ENCODE measurements at regions not wholly inside any gene's neighbourhood (a gene's known extent, or its start where the extent isn't known, plus 50 kb on each side); places are given as distances from the start of the nearest gene placed in this dataset.

- Histone ChIP-seq H3K4me1 (ENCODE audit: low read depth) (no peaks in the 10 kb centered on the region), H3K36me3 (ENCODE audit: low read depth) (no peaks in the 10 kb centered on the region), H3K4me3 (no peak overlapping the region), H3K9me3 (peaks cover 44% of the 10 kb centered on the region)
- intact Hi-C loops (cut with DNase I, micrococcal nuclease) = no loop called here
- no peak for TF ChIP-seq CTCF (IDR thresholded peaks at IDR 0.05)
- DNase-seq (no peak), ATAC-seq (no peak)
These were observed 1983.0 kb downstream of the MRPL39 start for GRCh38 chr21:23624281-23624680.

GRCh38 chr21:23613014-23613413, 1994.3 kb downstream of the MRPL39 start:
- intact Hi-C loops (cut with DNase I, micrococcal nuclease) = no loop called here
- Histone ChIP-seq H3K4me3 (no peak overlapping the region), H3K4me1 (ENCODE audit: low read depth) (no peaks in the 10 kb centered on the region), H3K9me3 (peaks cover 60% of the 10 kb centered on the region), H3K36me3 (ENCODE audit: low read depth) (no peaks in the 10 kb centered on the region)
- TF ChIP-seq CTCF (IDR thresholded peaks at IDR 0.05) = no peak
- DNase-seq = no peak
- no peak for ATAC-seq

- H3K36me3 ChIP-seq (ENCODE audit: low read depth) = no peaks in the 10 kb centered on the region
- H3K4me1 ChIP-seq (ENCODE audit: low read depth) = no peaks in the 10 kb centered on the region
- DNase-seq (no peak), ATAC-seq (no peak)
- no peak overlapping the region for H3K4me3 ChIP-seq
- TF ChIP-seq CTCF (IDR thresholded peaks at IDR 0.05) = no peak
- intact Hi-C loops (cut with DNase I, micrococcal nuclease) = no loop called here
- peaks cover 61% of the 10 kb centered on the region for H3K9me3 ChIP-seq
These were observed 1995.1 kb downstream of the MRPL39 start for GRCh38 chr21:23612210-23612609.

GRCh38 chr21:23607782-23608431, 1999.4 kb downstream of the MRPL39 start:
- intact Hi-C loops (cut with DNase I, micrococcal nuclease) = no loop called here
- ATAC-seq (no peak), DNase-seq (no peak)
- H3K4me3 ChIP-seq = no peak overlapping the region
- no peaks in the 10 kb centered on the region for H3K4me1 ChIP-seq (ENCODE audit: low read depth)
- H3K9me3 ChIP-seq = peaks cover 87% of the 10 kb centered on the region
- H3K36me3 ChIP-seq (ENCODE audit: low read depth) = no peaks in the 10 kb centered on the region
- no peak for TF ChIP-seq CTCF (IDR thresholded peaks at IDR 0.05)

- ATAC-seq = no peak
- no peak for DNase-seq
- Histone ChIP-seq H3K4me1 (ENCODE audit: low read depth) (no peaks in the 10 kb centered on the region), H3K4me3 (no peak overlapping the region), H3K36me3 (ENCODE audit: low read depth) (no peaks in the 10 kb centered on the region), H3K9me3 (peaks cover 60% of the 10 kb centered on the region)
- TF ChIP-seq CTCF (IDR thresholded peaks at IDR 0.05) = no peak
- intact Hi-C loops (cut with DNase I, micrococcal nuclease) = no loop called here
These were observed 2005.7 kb downstream of the MRPL39 start for GRCh38 chr21:23601549-23601948.

- no peak for TF ChIP-seq CTCF (IDR thresholded peaks at IDR 0.05)
- intact Hi-C loops (cut with DNase I, micrococcal nuclease) = no loop called here
- no peaks in the 10 kb centered on the region for H3K36me3 ChIP-seq (ENCODE audit: low read depth)
- H3K9me3 ChIP-seq = peaks cover 56% of the 10 kb centered on the region
- no peak for ATAC-seq
- H3K4me1 ChIP-seq (ENCODE audit: low read depth) = no peaks in the 10 kb centered on the region
- H3K4me3 ChIP-seq = no peak overlapping the region
- no peak for DNase-seq
These were observed 2013.7 kb downstream of the MRPL39 start for GRCh38 chr21:23593582-23593981.

All from mucosa of descending colon (tissue), 3 donors.